ENCODE measurements at regions not wholly inside any gene's neighbourhood (a gene's known extent, or its start where the extent isn't known, plus 50 kb on each side); places are given as distances from the start of the nearest gene placed in this dataset.

DNA sequence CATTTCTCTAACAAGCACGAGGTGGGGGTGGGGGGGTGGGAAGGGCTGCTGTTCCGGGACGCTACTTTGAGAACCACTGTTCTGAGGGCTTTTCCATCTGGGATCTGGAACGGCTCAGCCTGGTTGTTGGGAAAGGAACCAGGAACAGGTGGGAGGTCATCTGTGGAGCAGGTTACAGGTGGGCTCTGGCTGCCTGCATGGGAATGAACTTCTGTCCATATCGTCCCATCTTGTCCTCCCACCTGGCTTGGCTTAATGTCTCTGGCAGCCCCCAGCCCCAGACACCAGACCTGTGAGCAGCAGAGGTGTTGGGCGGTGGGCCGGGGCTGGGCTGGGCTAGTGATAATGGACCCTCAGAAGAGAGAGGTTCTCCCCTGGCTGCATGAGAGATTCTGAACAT, 69.4 kb upstream of the TARDBP start:
- Histone ChIP-seq H3K27me3 (replicated peaks; ENCODE audit: control insufficient read depth, insufficient read depth, low read length) (no peaks in the 10 kb centered on the region; the same call in 1 of the 2 replicates), H3K4me3 (replicated peaks; ENCODE audit: low read depth, low read length) (no peak overlapping the region), H3K36me3 (ENCODE audit: control insufficient read depth, insufficient read depth, low read length) (no peaks in the 10 kb centered on the region)
- DNase-seq (ENCODE audit: extremely low read depth, insufficient read length) = no peak
- TF ChIP-seq CTCF (IDR thresholded peaks at IDR 0.05; ENCODE audit: insufficient read depth, low read length, poor library complexity, severe bottlenecking) = no peak

DNA sequence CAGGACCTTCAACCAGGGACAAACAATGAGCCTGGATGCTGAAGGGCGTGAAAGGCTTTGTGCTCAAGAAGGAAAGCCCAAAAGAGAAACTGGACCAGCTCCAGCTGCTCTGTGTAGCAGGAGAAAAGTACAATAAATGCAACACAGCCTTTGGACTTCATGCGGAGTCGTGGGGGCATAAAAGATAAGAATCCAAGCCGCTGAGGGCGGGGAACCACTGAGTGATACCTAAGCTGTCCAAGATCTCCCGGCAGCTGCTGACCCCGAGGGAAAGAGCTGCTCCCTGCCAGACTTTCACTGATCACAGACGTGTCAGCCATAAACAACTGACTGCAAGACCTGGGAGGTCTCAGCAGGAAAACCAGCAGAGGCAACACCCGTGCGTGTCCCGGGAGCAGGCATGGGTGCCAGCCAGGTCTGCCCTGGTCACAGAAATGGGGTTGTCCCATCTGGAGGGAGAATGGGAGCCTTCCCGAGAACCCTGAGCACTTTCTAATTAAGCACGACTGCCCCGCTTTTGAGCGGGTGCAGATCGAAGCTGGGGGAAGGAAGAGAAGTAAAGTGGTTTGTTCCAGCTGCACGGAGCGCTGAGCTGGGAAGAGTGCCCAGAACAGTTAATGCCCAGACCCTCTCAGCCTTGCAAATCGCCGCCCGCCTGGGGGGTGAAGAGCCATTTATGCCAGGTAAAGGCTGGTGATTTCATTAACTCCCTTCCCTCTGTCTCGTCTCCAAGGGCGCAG, 68.3 kb upstream of the TARDBP start:
- no peak for TF ChIP-seq CTCF (IDR thresholded peaks at IDR 0.05; ENCODE audit: insufficient read depth, low read length, poor library complexity, severe bottlenecking)
- H3K4me3 ChIP-seq (replicated peaks; ENCODE audit: low read depth, low read length) = no peak overlapping the region
- no peaks in the 10 kb centered on the region for H3K36me3 ChIP-seq (ENCODE audit: control insufficient read depth, insufficient read depth, low read length)
- no peak for DNase-seq (ENCODE audit: extremely low read depth, insufficient read length)
- no peaks in the 10 kb centered on the region; the same call in 1 of the 2 replicates for H3K27me3 ChIP-seq (replicated peaks; ENCODE audit: control insufficient read depth, insufficient read depth, low read length)

- H3K27me3 ChIP-seq (replicated peaks; ENCODE audit: control insufficient read depth, insufficient read depth, low read length) = no peaks in the 10 kb centered on the region; the same call in 1 of the 2 replicates
- H3K4me3 ChIP-seq (replicated peaks; ENCODE audit: low read depth, low read length) = no peak overlapping the region
- no peak for TF ChIP-seq CTCF (IDR thresholded peaks at IDR 0.05; ENCODE audit: insufficient read depth, low read length, poor library complexity, severe bottlenecking)
- no peak for DNase-seq (ENCODE audit: extremely low read depth, insufficient read length)
- no peaks in the 10 kb centered on the region for H3K36me3 ChIP-seq (ENCODE audit: control insufficient read depth, insufficient read depth, low read length)
Observed at GRCh38 chr1:10945991-10946509, 66.4 kb upstream of the TARDBP start.

- no peaks in the 10 kb centered on the region for H3K36me3 ChIP-seq (ENCODE audit: control insufficient read depth, insufficient read depth, low read length)
- no peak for DNase-seq (ENCODE audit: extremely low read depth, insufficient read length)
- H3K27me3 ChIP-seq (replicated peaks; ENCODE audit: control insufficient read depth, insufficient read depth, low read length) = no peaks in the 10 kb centered on the region; the same call in 1 of the 2 replicates
- TF ChIP-seq CTCF (IDR thresholded peaks at IDR 0.05; ENCODE audit: insufficient read depth, low read length, poor library complexity, severe bottlenecking) = no peak
- no peak overlapping the region for H3K4me3 ChIP-seq (replicated peaks; ENCODE audit: low read depth, low read length)
Observed at GRCh38 chr1:10947181-10947580, 65.3 kb upstream of the TARDBP start.

GRCh38 chr1:10947691-10948462, 64.6 kb upstream of the TARDBP start:
- DNase-seq (ENCODE audit: extremely low read depth, insufficient read length) = no peak
- Histone ChIP-seq H3K36me3 (ENCODE audit: control insufficient read depth, insufficient read depth, low read length) (no peaks in the 10 kb centered on the region), H3K27me3 (replicated peaks; ENCODE audit: control insufficient read depth, insufficient read depth, low read length) (no peaks in the 10 kb centered on the region; the same call in 1 of the 2 replicates), H3K4me3 (replicated peaks; ENCODE audit: low read depth, low read length) (no peak overlapping the region)
- no peak for TF ChIP-seq CTCF (IDR thresholded peaks at IDR 0.05; ENCODE audit: insufficient read depth, low read length, poor library complexity, severe bottlenecking)
